Type B pancreatic cell (in vitro differentiated cells): ENCODE measurements at regions not wholly inside any gene's neighbourhood (a gene's known extent, or its start where the extent isn't known, plus 50 kb on each side); places are given as distances from the start of the nearest gene placed in this dataset.

Experiments used
- DNase-seq: peaks from one replicate; pipeline ENCODE4 v3.0.0; 2021; ENCODE audit warnings: mixed read lengths; ENCODE audit not compliant: unreplicated experiment; ENCODE audit errors: extremely low spot score
- H3K27ac Mint-ChIP-seq: 2 replicates; pipeline ENCODE4 v1.8.0; 2021; ENCODE audit warnings: mild to moderate bottlenecking, mixed read lengths
- H3K27me3 Mint-ChIP-seq: 2 replicates; pipeline ENCODE4 v1.8.0; 2021; ENCODE audit warnings: mixed read lengths
- H3K36me3 Mint-ChIP-seq: 2 replicates; pipeline ENCODE4 v1.8.0; 2021; ENCODE audit warnings: mixed read lengths
- H3K4me1 Mint-ChIP-seq: one replicate; pipeline ENCODE4 v1.8.0; 2021; ENCODE audit warnings: mixed read lengths; ENCODE audit not compliant: unreplicated experiment
- H3K4me3 Mint-ChIP-seq: 2 replicates; pipeline ENCODE4 v1.8.0; 2021; ENCODE audit warnings: mild to moderate bottlenecking, mixed read lengths
- H3K9me3 Mint-ChIP-seq: 2 replicates; pipeline ENCODE4 v1.8.0; 2021; ENCODE audit warnings: mixed read lengths
- TF ChIP-seq, protein P1 (sequence below): fragments of 200-600 bp; sonication (generic); conservative IDR thresholded peaks from 2 replicates; pipeline ENCODE4 v1.5.0; 2021; ENCODE audit warnings: antibody characterized with exemption, mild to moderate bottlenecking

DNA sequence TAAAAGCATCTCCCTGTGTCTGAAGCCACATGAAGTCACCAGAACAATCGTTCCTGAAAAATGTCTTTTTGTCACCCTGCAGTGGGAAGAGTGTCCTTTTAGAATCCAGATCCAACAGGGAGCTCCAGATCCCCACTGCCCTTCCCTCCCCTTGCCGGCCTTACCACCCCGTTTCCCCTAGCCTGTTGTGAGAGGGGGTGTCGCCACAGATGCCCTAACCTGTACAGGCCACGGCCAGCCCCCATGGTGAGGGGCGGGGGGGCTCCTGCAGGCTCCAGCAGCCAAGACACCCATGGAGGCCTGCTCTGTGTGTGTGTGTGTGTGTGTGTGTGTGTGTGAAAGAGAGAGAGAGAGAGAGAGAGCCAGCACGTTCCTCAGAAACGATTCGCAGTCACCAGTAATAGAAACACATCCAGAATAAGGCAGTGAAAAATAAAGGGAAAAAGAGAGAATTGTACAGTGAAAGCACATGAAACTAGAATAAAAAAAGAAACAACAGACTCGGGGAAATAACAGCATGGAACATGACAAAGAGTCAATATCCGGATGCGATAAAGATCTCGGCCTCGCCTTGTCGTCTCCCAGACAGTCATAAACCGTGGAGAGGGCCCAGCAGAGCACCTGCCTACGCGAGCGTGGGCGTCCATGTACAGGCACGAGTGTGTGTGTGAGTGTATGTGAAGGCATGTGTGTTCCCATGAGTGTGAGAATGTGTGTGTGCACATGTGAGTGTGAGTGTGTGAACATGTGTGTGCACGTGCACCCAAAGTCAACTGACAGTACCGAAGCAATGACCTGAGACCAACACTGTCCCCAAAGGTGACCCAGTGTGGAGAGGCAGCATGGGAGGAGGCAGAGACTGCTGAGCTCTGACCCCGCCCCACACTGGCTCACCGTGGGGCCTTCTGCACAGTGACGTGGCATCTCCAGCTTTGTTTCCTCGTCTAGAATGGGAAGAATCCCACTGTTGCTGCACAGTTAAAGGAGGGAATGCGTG lies 303.8 kb downstream of the NPHP4 start:
- Mint-ChIP-seq H3K27ac (no peak overlapping the region), H3K4me1 (peaks cover 10% of the 10 kb centered on the region), H3K27me3 (peaks cover 21% of the 10 kb centered on the region), H3K9me3 (no peaks in the 10 kb centered on the region), H3K36me3 (no peaks in the 10 kb centered on the region), H3K4me3 (no peak overlapping the region)
- DNase-seq = no peak
- TF ChIP-seq, protein P1, sequence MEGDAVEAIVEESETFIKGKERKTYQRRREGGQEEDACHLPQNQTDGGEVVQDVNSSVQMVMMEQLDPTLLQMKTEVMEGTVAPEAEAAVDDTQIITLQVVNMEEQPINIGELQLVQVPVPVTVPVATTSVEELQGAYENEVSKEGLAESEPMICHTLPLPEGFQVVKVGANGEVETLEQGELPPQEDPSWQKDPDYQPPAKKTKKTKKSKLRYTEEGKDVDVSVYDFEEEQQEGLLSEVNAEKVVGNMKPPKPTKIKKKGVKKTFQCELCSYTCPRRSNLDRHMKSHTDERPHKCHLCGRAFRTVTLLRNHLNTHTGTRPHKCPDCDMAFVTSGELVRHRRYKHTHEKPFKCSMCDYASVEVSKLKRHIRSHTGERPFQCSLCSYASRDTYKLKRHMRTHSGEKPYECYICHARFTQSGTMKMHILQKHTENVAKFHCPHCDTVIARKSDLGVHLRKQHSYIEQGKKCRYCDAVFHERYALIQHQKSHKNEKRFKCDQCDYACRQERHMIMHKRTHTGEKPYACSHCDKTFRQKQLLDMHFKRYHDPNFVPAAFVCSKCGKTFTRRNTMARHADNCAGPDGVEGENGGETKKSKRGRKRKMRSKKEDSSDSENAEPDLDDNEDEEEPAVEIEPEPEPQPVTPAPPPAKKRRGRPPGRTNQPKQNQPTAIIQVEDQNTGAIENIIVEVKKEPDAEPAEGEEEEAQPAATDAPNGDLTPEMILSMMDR = no peak

DNA sequence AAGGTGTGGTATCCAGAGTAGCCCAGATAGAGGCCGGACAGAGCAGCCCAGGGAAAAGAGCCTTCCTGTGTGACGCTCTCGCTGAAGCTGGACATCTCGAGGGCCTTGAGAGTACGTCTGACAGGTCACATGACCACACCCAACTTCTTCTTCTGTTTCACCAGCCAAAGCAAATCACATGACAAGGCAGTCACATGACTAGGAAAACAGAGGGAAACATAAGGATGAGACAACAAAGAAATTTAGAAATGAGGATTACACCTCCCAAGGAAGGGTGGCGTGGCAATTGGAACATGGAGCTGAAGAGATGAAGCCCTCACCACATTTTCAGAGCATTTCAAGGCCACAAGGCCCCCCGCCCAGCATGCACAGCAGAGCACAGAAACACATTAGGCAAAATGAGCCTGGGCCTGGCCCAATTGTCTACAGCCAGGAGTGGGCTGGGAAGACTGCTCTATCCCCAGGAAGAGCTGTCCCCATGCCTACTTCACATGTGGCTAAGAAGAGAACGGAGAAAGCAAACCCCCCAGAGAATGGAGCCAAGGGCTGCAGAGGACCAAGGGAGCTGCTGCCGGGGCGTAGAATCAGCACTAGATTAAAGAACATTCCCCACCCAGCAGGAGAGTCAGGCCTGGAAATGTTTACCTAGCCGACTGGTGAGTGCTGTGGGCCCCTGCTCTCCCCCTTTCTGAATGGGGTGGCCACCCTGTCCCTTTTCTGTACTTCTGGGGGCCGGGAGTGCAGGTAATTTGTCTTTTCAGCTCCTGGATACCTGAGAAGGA lies 305.1 kb downstream of the NPHP4 start:
- Mint-ChIP-seq H3K9me3 (no peaks in the 10 kb centered on the region), H3K27ac (no peak overlapping the region), H3K4me3 (no peak overlapping the region)

DNA sequence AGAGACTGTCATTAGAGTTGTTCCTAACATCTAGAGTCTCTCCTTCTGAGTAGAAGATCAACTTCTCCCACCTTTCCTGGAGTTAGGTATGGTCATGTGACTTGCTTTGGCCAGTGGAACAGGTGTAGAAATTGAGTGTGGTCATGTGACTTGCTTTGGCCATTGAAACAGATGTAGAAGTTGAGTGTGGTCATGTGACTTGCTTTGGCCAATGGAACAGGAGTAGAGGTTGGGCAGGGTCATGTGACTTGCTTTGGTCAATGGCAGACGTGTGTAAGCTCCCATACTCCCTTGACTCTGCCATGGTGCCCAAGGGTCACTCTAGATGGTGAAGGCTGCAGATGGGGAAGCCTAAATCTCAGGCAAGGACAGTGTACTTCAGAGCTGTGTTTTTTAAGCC lies 306.0 kb downstream of the NPHP4 start:
- no peaks in the 10 kb centered on the region for H3K36me3 Mint-ChIP-seq
- H3K9me3 Mint-ChIP-seq = no peaks in the 10 kb centered on the region
- no peak for DNase-seq
- H3K27me3 Mint-ChIP-seq = peaks cover 13% of the 10 kb centered on the region
- no peak overlapping the region for H3K27ac Mint-ChIP-seq
- TF ChIP-seq, protein P1 = no peak
- H3K4me1 Mint-ChIP-seq = peaks cover 9% of the 10 kb centered on the region
- no peak overlapping the region for H3K4me3 Mint-ChIP-seq

More for the DNA sequence above, 305.1 kb downstream of the NPHP4 start:
- TF ChIP-seq, protein P1 = no peak
- DNase-seq = no peak
- Mint-ChIP-seq H3K4me1 (peaks cover 9% of the 10 kb centered on the region), H3K36me3 (no peaks in the 10 kb centered on the region), H3K27me3 (peaks cover 20% of the 10 kb centered on the region)

DNA sequence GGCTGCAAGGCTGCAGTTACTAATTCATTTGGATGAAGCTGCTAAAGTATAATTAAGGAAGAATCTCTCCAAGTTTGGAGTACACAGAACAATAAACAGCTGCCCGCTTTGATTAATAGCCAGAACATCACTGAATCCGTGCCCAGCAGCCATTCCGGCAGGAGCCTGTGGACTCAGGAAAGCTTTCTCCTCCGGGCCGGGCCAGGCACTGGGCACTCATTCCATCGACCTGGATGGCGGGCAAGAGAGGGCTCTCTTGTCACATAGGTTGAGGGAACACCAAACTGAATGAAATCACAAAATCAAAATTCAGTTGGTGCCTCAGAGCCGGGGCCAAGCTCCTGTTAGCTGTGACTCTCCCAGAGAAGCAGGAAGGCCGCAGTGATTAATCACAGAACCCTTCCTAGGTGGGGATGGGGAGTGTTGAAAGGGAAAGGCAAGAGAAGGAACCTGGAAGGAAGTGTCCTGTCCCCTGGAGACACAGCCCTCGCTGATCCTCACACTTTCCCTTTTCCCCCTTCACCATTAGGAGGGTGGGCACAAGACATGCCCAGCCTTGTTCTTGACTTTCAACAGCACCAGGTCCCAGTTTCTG lies 306.7 kb downstream of the NPHP4 start:
- no peak overlapping the region for H3K4me3 Mint-ChIP-seq
- no peaks in the 10 kb centered on the region for H3K9me3 Mint-ChIP-seq
- H3K36me3 Mint-ChIP-seq = no peaks in the 10 kb centered on the region
- TF ChIP-seq, protein P1 = no peak
- peaks cover 11% of the 10 kb centered on the region for H3K27me3 Mint-ChIP-seq
- peaks cover 9% of the 10 kb centered on the region for H3K4me1 Mint-ChIP-seq
- DNase-seq = no peak
- no peak overlapping the region for H3K27ac Mint-ChIP-seq

DNA sequence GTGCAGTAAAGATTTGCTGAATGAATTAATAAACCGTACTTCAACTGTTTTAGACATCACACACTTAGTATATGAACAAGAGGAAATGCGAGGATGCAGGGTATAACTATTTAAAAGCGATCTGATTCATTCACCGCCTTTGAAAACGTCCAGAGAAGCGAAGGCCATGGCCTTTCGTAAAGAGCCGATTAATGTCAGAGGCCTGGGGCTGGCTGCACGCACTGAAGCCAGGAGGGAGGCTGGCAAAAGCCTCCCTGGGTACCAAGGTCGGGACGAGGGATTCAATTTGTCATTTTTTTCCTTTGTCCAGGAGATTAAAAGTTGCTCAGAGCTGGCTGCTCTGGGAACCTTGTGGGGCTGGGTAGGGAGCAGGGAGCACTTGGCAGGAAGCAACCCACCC lies 307.4 kb downstream of the NPHP4 start:
- peaks cover 9% of the 10 kb centered on the region for H3K4me1 Mint-ChIP-seq
- H3K27ac Mint-ChIP-seq = no peak overlapping the region

More for the DNA sequence above, 307.4 kb downstream of the NPHP4 start:
- DNase-seq = no peak
- no peaks in the 10 kb centered on the region for H3K9me3 Mint-ChIP-seq
- peaks cover 14% of the 10 kb centered on the region for H3K27me3 Mint-ChIP-seq
- TF ChIP-seq, protein P1 = no peak
- no peaks in the 10 kb centered on the region for H3K36me3 Mint-ChIP-seq
- H3K4me3 Mint-ChIP-seq = no peak overlapping the region
